Spleen (tissue), 11 donors: ENCODE measurements at regions not wholly inside any gene's neighbourhood (a gene's known extent, or its start where the extent isn't known, plus 50 kb on each side); places are given as distances from the start of the nearest gene placed in this dataset.

Experiments
- DNase-seq: peaks from one replicate; pipeline ENCODE4 v3.0.0-alpha.2; 2020
- H3K27ac ChIP-seq, 8 donors: fragments of 200-600 bp; sonication (generic) in 7 of 8; 1 replicate in 4 of 8; 2 replicates in 4 of 8; pipeline versions ENCODE4 v1.5.0 to v1.8.0; 2016 to 2021; ENCODE audit warnings: inconsistent platforms in 4 of 8, mild to moderate bottlenecking in 4 of 8, moderate library complexity in 1 of 8
- H3K27me3 ChIP-seq, 7 donors: fragments of 200-600 bp; sonication (generic) in 6 of 7; replicated peaks in 1 of 7; 1 replicate in 4 of 7; 2 replicates in 3 of 7; pipeline versions ENCODE4 v1.5.0 to v1.8.0; 2016 to 2021; ENCODE audit warnings: inconsistent platforms in 3 of 7, mild to moderate bottlenecking in 1 of 7
- H3K36me3 ChIP-seq, 6 donors: fragments of 200-600 bp; sonication (generic) in 5 of 6; 1 replicate in 4 of 6; 2 replicates in 2 of 6; pipeline versions ENCODE4 v1.5.0 to v1.8.0; 2016 to 2021; ENCODE audit warnings: inconsistent platforms in 2 of 6
- H3K4me1 ChIP-seq, 6 donors: fragments of 200-600 bp; sonication (generic) in 5 of 6; 1 replicate in 3 of 6; 2 replicates in 3 of 6; pipeline versions ENCODE4 v1.5.0 to v1.8.0; 2016 to 2021; ENCODE audit warnings: inconsistent platforms in 3 of 6
- H3K4me3 ChIP-seq, 8 donors: fragments of 200-600 bp; sonication (generic) in 7 of 8; 1 replicate in 4 of 8; 2 replicates in 4 of 8; pipeline versions ENCODE4 v1.5.0 to v1.8.0; 2016 to 2021; ENCODE audit warnings: inconsistent platforms in 4 of 8, mild to moderate bottlenecking in 4 of 8, moderate library complexity in 2 of 8
- H3K9me3 ChIP-seq, 8 donors: fragments of 200-600 bp; sonication (generic) in 7 of 8; 1 replicate in 4 of 8; 2 replicates in 4 of 8; pipeline versions ENCODE4 v1.5.0 to v1.8.0; 2016 to 2021; ENCODE audit warnings: inconsistent platforms in 4 of 8
- POLR2A ChIP-seq, 3 donors: fragments of 450-650 bp; IDR thresholded peaks; one replicate each; pipeline ENCODE4 v1.5.1; 2017; ENCODE audit warnings: antibody characterized with exemption in 3 of 3, mild to moderate bottlenecking in 1 of 3
- POLR2AphosphoS5 ChIP-seq, 3 donors: sonication (generic); formaldehyde crosslinking; IDR thresholded peaks; one replicate each; pipeline ENCODE4 v1.5.1; 2017; ENCODE audit warnings: antibody characterized with exemption in 3 of 3
- WGBS, 5 donors: extraction: QIAGEN DNeasy Blood & Tissue Kit in 3 of 5; methylation state at CpG; one replicate each; pipeline versions ENCODE4 v1.1.5 to v1.1.7; 2013 to 2018; 5-methylcytosine and 5-hydroxymethylcytosine counted together
- intact Hi-C: fragments of 100-400 bp; cut with DNase I; formaldehyde crosslinking; loops from one replicate; pipeline ENCODE4 v1.15.0; 2023; ENCODE audit warnings: low total_unique reads
- TF ChIP-seq, protein P1 (sequence below), 11 experiments: fragments of 200-600 bp in 7 of 11; fragments of 450-650 bp in 4 of 11; sonication (generic) in 4 of 11; IDR thresholded peaks in 8 of 11; conservative IDR thresholded peaks in 3 of 11; 1 replicate in 7 of 11; 2 replicates in 4 of 11; pipeline versions ENCODE4 v1.4.0 to v1.8.0; 2016 to 2021; ENCODE audit warnings: antibody characterized with exemption in 11 of 11, inconsistent platforms in 4 of 11, mild to moderate bottlenecking in 1 of 11
- donor health status: healthy with polysubstance abuse.
- donor health status: DM: no; HTN: no; CAD: no; lungs with moderate emphysema.
- donor health status: DM: no; HTN: no; CAD: no.
- donor health status: Bipolar disorder and iron deficiency.
- donor health status: healthy.
- donor health status: DM: no; HTN: no; CAD: no.
- donor health status: DM: yes; HTN: yes; CAD: no.

DNA sequence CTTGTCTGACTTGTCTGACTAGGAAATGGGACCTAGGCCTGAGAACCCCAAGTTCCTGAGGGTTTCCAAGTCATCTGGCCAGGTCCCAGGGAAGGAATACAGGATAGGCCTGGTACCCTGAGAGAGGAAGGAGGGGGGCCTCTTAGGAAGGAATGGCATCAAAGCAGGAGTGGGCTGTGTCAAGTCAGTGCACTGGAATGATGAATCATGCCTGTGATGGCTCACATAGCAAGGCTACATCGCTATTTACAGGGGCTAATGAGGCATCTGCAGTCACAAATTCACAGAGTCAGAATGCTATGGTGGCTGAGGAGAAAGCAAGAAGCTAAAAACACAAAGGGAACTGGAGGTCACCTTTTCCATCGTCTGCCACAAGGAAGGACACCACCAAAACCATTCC is 247.3 kb downstream of the NXPE2 start:
- Histone ChIP-seq H3K4me3 (no peak overlapping the region), H3K4me1 (no peaks in the 10 kb centered on the region), H3K36me3 (no peaks in the 10 kb centered on the region), H3K9me3 (peaks cover 0 to 4% (median 0%) of the 10 kb centered on the region in 8 donors), H3K27me3 (no peaks in the 10 kb centered on the region), H3K27ac (no peak overlapping the region)
- no peak for DNase-seq
- 59 to 74% (median 68%) methylated on average over 2 of the region's 2 CpGs for WGBS, 5 donors
- TF ChIP-seq, protein P1, sequence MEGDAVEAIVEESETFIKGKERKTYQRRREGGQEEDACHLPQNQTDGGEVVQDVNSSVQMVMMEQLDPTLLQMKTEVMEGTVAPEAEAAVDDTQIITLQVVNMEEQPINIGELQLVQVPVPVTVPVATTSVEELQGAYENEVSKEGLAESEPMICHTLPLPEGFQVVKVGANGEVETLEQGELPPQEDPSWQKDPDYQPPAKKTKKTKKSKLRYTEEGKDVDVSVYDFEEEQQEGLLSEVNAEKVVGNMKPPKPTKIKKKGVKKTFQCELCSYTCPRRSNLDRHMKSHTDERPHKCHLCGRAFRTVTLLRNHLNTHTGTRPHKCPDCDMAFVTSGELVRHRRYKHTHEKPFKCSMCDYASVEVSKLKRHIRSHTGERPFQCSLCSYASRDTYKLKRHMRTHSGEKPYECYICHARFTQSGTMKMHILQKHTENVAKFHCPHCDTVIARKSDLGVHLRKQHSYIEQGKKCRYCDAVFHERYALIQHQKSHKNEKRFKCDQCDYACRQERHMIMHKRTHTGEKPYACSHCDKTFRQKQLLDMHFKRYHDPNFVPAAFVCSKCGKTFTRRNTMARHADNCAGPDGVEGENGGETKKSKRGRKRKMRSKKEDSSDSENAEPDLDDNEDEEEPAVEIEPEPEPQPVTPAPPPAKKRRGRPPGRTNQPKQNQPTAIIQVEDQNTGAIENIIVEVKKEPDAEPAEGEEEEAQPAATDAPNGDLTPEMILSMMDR (IDR thresholded peaks at IDR 0.05 in 8 of 11, conservative IDR thresholded peaks at IDR 0.05 in 3 of 11), result no peak
- TF ChIP-seq POLR2A (IDR thresholded peaks at IDR 0.05), result no peak
- TF ChIP-seq POLR2AphosphoS5 (IDR thresholded peaks at IDR 0.05), result no peak
- intact Hi-C loops, result no loop called here

DNA sequence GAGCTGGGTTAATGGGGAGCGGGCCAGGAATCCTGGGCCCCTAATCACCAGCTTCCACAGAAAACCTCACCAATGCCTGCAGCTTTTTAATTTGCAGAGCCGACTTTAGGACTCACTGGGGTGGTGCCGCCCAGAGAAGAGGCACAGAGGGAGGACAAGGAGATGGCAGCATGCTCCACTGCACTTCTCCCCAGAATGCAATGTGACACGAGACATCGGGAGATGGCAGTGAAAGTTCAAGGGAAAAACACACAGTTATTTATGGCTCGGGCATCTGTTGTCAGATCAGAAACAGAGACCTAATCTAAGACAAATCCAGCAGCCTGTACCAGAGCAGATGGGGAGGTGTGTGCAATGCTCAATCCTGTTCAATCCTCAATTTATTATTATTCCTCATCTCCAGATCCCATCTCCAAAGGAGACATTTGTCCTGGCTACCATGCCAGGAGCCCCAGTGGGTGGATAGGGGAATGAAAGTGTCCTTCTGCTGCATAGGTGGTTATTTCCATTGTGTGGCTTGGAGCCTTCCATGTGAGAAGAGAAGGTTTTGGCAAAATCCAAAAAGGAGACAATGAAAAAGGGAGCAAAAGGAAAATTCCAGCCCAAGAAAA is 250.0 kb downstream of the NXPE2 start:
- WGBS, 5 donors, result 81 to 86% (median 84%) methylated on average over 5 to 6 of the region's 6 CpGs
- intact Hi-C loops, result no loop called here
- H3K36me3 ChIP-seq, result no peaks in the 10 kb centered on the region
- no peak overlapping the region for H3K4me3 ChIP-seq
- peaks cover 0 to 18% (median 8%) of the 10 kb centered on the region in 8 donors for H3K9me3 ChIP-seq
- H3K27me3 ChIP-seq, result no peaks in the 10 kb centered on the region
- no peaks in the 10 kb centered on the region for H3K4me1 ChIP-seq
- DNase-seq, result no peak
- no peak overlapping the region for H3K27ac ChIP-seq
- TF ChIP-seq, protein P1 (IDR thresholded peaks at IDR 0.05 in 8 of 11, conservative IDR thresholded peaks at IDR 0.05 in 3 of 11), result no peak
- TF ChIP-seq POLR2AphosphoS5 (IDR thresholded peaks at IDR 0.05), result no peak

DNA sequence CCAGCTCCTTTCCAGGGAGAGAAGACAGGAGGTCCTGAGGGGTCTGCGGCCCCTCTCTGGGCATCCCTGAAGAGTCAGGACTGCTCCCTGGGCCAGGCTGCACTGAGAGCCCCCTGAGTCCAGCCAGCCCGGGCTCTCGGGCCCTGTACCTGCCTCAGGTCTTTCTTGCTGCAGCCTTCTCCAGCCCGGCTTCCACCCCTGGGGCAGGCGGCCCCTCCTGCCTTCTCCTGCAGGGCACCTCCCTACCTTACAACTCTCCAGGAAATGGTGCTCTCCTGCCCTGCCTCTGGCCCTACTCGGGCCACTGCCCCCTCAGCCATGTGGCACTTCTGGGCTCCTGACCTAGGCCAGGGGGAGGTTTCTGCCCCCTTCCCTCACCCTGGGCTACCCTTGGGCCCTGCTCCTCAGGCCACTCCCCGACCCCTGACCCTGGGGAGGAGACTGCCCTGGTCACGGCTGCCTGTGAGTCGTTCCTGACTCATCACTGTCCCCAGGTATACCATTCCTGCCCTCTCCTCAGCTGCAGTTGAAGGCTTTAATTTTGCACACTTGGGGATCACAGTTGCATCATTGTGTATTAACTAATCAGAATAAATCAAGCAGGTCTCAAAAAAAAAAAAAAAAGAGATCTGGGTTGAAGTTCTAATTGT is 251.1 kb downstream of the NXPE2 start:
- Histone ChIP-seq H3K36me3 (no peaks in the 10 kb centered on the region), H3K9me3 (peaks cover 0 to 22% (median 12%) of the 10 kb centered on the region in 8 donors), H3K27ac (no peak overlapping the region), H3K4me1 (no peaks in the 10 kb centered on the region), H3K27me3 (no peaks in the 10 kb centered on the region), H3K4me3 (no peak overlapping the region)
- intact Hi-C loops, result no loop called here
- TF ChIP-seq POLR2AphosphoS5 (IDR thresholded peaks at IDR 0.05) (no peak), POLR2A (IDR thresholded peaks at IDR 0.05) (no peak)
- TF ChIP-seq, protein P1 (IDR thresholded peaks at IDR 0.05 in 8 of 11, conservative IDR thresholded peaks at IDR 0.05 in 3 of 11), result no peak
- 62 to 76% (median 74%) methylated on average over 6 to 9 of the region's 9 CpGs for WGBS, 5 donors
- DNase-seq, result no peak

DNA sequence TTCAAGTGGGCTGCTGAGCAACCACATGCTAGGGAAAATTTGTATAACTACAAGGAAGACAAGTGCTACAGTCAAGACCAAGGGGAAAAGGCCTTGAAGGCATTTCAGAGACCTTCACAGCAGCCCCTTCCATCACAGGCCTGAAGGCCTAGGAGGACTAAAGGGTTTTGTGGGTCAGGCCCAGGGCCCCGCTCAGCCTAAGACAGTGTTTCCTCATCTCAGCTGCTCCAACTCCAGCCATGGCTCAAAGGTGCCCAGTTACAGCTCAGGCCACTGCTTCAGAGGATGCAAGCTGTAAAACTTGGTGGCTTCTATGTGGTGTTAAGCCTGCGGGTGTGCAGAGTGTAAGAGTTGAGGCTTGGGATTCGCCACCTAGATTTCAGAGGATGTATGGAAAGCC is 260.5 kb downstream of the NXPE2 start:
- Histone ChIP-seq H3K36me3 (no peaks in the 10 kb centered on the region), H3K9me3 (peaks cover 0 to 37% (median 26%) of the 10 kb centered on the region in 8 donors), H3K4me3 (no peak overlapping the region), H3K27ac (no peak overlapping the region), H3K4me1 (no peaks in the 10 kb centered on the region), H3K27me3 (no peaks in the 10 kb centered on the region)
- DNase-seq, result no peak
- TF ChIP-seq POLR2A (IDR thresholded peaks at IDR 0.05) (no peak), POLR2AphosphoS5 (IDR thresholded peaks at IDR 0.05) (no peak)
- TF ChIP-seq, protein P1 (IDR thresholded peaks at IDR 0.05 in 8 of 11, conservative IDR thresholded peaks at IDR 0.05 in 3 of 11), result no peak
- intact Hi-C loops, result no loop called here
- 67 to 84% (median 72%) methylated on average over 3 of the region's 3 CpGs for WGBS, 5 donors
